G401 (cell line): ENCODE measurements at regions not wholly inside any gene's neighbourhood (a gene's known extent, or its start where the extent isn't known, plus 50 kb on each side); places are given as distances from the start of the nearest gene placed in this dataset.
"Not testable (repeated sequence)": the region's sequence is repeated elsewhere in the genome, so short reads cannot be mapped to it uniquely, and the experiment has no call there.

Experiments used
- DNase-seq: peaks from one replicate; pipeline ENCODE4 v3.0.0-alpha.2; 2015; ENCODE audit warnings: low spot score
- in situ Hi-C: cut with HindIII; loops from 2 replicates; pipeline ENCODE4 v1.10.0; 2016; ENCODE audit warnings: low sequenced_read_pairs, mixed read lengths

- in situ Hi-C loops: no loop called here
- DNase-seq: no peak
Measured at GRCh38 chr15:55126111-55126510, 70.6 kb downstream of the RSL24D1 start.

- DNase-seq: no peak
- in situ Hi-C loops: no loop called here
Measured at GRCh38 chr15:55124616-55125015, 72.1 kb downstream of the RSL24D1 start.

GRCh38 chr15:55118344-55118870 lies 78.3 kb downstream of the RSL24D1 start:
- in situ Hi-C loops: no loop called here

GRCh38 chr15:55116636-55117035 lies 80.1 kb downstream of the RSL24D1 start:
- in situ Hi-C loops: no loop called here

More at GRCh38 chr15:55118344-55118870, 78.3 kb downstream of the RSL24D1 start:
- no peak for DNase-seq

GRCh38 chr15:55113736-55114135 lies 83.0 kb downstream of the RSL24D1 start:
- in situ Hi-C loops: no loop called here

More at GRCh38 chr15:55116636-55117035, 80.1 kb downstream of the RSL24D1 start:
- DNase-seq: no peak

GRCh38 chr15:55112706-55113105 lies 84.0 kb downstream of the RSL24D1 start:
- DNase-seq: no peak
- in situ Hi-C loops: no loop called here

More at GRCh38 chr15:55113736-55114135, 83.0 kb downstream of the RSL24D1 start:
- DNase-seq: no peak

- in situ Hi-C loops: no loop called here
- no peak for DNase-seq
Measured at GRCh38 chr15:55110446-55110845, 86.3 kb downstream of the RSL24D1 start.

- in situ Hi-C loops: no loop called here
- DNase-seq: peak; percentile 93
Measured at GRCh38 chr15:55108858-55109518, 87.8 kb downstream of the RSL24D1 start.

- in situ Hi-C loops: no loop called here
- no peak for DNase-seq
Measured at GRCh38 chr15:55108448-55108847, 88.3 kb downstream of the RSL24D1 start.

GRCh38 chr15:55106155-55106554 lies 90.6 kb downstream of the RSL24D1 start:
- in situ Hi-C loops: no loop called here
- no peak for DNase-seq

- in situ Hi-C loops: no loop called here
- peak; percentile 44 for DNase-seq
Measured at GRCh38 chr15:55094136-55094535, 102.6 kb downstream of the RSL24D1 start.

- in situ Hi-C loops: no loop called here
- DNase-seq: no peak
Measured at GRCh38 chr15:55088207-55088606, 108.5 kb downstream of the RSL24D1 start.

- in situ Hi-C loops: no loop called here
- DNase-seq: no peak
Measured at GRCh38 chr15:55084673-55085072, 112.1 kb downstream of the RSL24D1 start.

GRCh38 chr15:55084216-55084615 lies 112.5 kb downstream of the RSL24D1 start:
- DNase-seq: no peak
- in situ Hi-C loops: no loop called here

GRCh38 chr15:55077052-55077451 lies 119.7 kb downstream of the RSL24D1 start:
- in situ Hi-C loops, DNase-seq: not testable (repeated sequence)

- peak; percentile 93 for DNase-seq
- in situ Hi-C loops: no loop called here
Measured at GRCh38 chr15:55074431-55074830, 122.3 kb downstream of the RSL24D1 start.

GRCh38 chr15:55063970-55064369 lies 132.8 kb downstream of the RSL24D1 start:
- DNase-seq, in situ Hi-C loops: not testable (repeated sequence)

- in situ Hi-C loops: no loop called here
- peak; percentile 98 for DNase-seq
Measured at GRCh38 chr15:55060836-55061235, 135.9 kb downstream of the RSL24D1 start.

- DNase-seq: peak; percentile 50
- in situ Hi-C loops: no loop called here
Measured at GRCh38 chr15:55056500-55056899, 140.2 kb downstream of the RSL24D1 start.

GRCh38 chr15:55044162-55044561 lies 152.6 kb downstream of the RSL24D1 start:
- DNase-seq: no peak
- in situ Hi-C loops: no loop called here

- in situ Hi-C loops: no loop called here
- DNase-seq: no peak
Measured at GRCh38 chr15:55037071-55037470, 159.7 kb downstream of the RSL24D1 start.
